ENCODE measurements at regions not wholly inside any gene's neighbourhood (a gene's known extent, or its start where the extent isn't known, plus 50 kb on each side); places are given as distances from the start of the nearest gene placed in this dataset.

DNA sequence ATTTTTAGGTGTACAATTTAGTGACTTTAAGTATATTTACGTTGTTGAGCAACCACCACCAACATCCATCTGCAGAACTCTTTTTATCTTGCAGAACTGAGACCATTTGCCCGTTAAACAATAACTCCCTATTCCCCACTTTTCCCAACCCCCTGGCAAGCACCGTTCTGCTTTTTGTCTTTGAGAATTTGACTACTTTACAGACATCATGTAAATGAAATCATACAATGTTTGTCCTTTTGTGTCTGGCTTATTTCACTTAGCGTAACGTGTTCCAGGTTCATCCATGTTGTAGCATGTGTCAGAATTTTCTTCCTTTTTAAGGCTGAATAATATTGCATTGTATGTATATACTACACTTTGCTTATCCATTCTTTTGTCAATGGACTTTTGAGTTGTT is 201.5 kb downstream of the DACT1 start:
- H3K4me1 Mint-ChIP-seq = no peaks in the 10 kb centered on the region
- no peaks in the 10 kb centered on the region for H3K4me1 ChIP-seq (ENCODE audit: control insufficient read depth in 2 of 2, insufficient read depth in 2 of 2, low read length in 2 of 2)
- no CpG with 5 or more reads among the region's 5 CpGs for WGBS (ENCODE audit: insufficient coverage)
- no peak overlapping the region for H3K4me3 ChIP-seq (ENCODE audit: control extremely low read depth in 1 of 5, extremely low read depth in 1 of 5, insufficient read depth in 1 of 5, low read depth in 2 of 5, low read length in 4 of 5)
- intact Hi-C loops (cut with micrococcal nuclease) = no loop called here
- ChIA-PET POLR2A (no interaction called here), CTCF (no interaction called here)
- H3K36me3 ChIP-seq (replicated peaks in 1 of 2; ENCODE audit: control extremely low read depth in 1 of 2, control insufficient read depth in 1 of 2, extremely low read depth in 1 of 2, insufficient read depth in 2 of 2, low read length in 1 of 2) = no peaks in the 10 kb centered on the region
- H3K27ac ChIP-seq (ENCODE audit: low read length in 2 of 2) = no peak overlapping the region
- H2AFZ ChIP-seq (ENCODE audit: insufficient read depth, low read depth, low read length, poor library complexity, severe bottlenecking) = no peak overlapping the region
- no peak overlapping the region for H3K9ac ChIP-seq (ENCODE audit: low read length)
- H3K27ac Mint-ChIP-seq = no peak overlapping the region
- no peaks in the 10 kb centered on the region for H3K9me3 ChIP-seq (ENCODE audit: control extremely low read depth in 1 of 3, control insufficient read depth in 2 of 3, insufficient read depth in 1 of 3, low read length in 2 of 3)
- TF ChIP-seq CTCF (IDR thresholded peaks at IDR 0.05) (no peak), EZH2 (IDR thresholded peaks at IDR 0.05; ENCODE audit: borderline replicate concordance, insufficient read depth, low read depth, low read length, poor library complexity, severe bottlenecking) (no peak)
- ATAC-seq (ENCODE audit: low read depth) (no peak), DNase-seq (no peak)
- H3K9me3 Mint-ChIP-seq (ENCODE audit: insufficient read depth) = peaks cover 7% of the 10 kb centered on the region
- H3K4me2 ChIP-seq (replicated peaks; ENCODE audit: low read depth, low read length, poor library complexity, severe bottlenecking) = no peak overlapping the region
- H4K20me1 ChIP-seq (ENCODE audit: control insufficient read depth, insufficient read depth, low read length, poor library complexity, severe bottlenecking) = no peaks in the 10 kb centered on the region
- H3K27me3 Mint-ChIP-seq = no peaks in the 10 kb centered on the region
- H3K27me3 ChIP-seq (replicated peaks in 1 of 4; ENCODE audit: control extremely low read depth in 1 of 4, control insufficient read depth in 3 of 4, insufficient read depth in 4 of 4, low read length in 3 of 4) = no peaks in the 10 kb centered on the region
- no peak overlapping the region for H3K4me3 Mint-ChIP-seq
- no peaks in the 10 kb centered on the region for H3K79me2 ChIP-seq (ENCODE audit: control insufficient read depth, insufficient read depth, low read length)

- H4K20me1 ChIP-seq (ENCODE audit: control insufficient read depth, insufficient read depth, low read length, poor library complexity, severe bottlenecking) = no peaks in the 10 kb centered on the region
- no peaks in the 10 kb centered on the region for H3K9me3 ChIP-seq (ENCODE audit: control extremely low read depth in 1 of 3, control insufficient read depth in 2 of 3, insufficient read depth in 1 of 3, low read length in 2 of 3)
- Mint-ChIP-seq H3K27me3 (no peaks in the 10 kb centered on the region), H3K4me3 (no peak overlapping the region), H3K9me3 (ENCODE audit: insufficient read depth) (no peaks in the 10 kb centered on the region), H3K4me1 (no peaks in the 10 kb centered on the region), H3K27ac (no peak overlapping the region)
- H3K4me3 ChIP-seq (ENCODE audit: control extremely low read depth in 1 of 5, extremely low read depth in 1 of 5, insufficient read depth in 1 of 5, low read depth in 2 of 5, low read length in 4 of 5) = no peak overlapping the region
- no peak for ATAC-seq (ENCODE audit: low read depth)
- intact Hi-C loops (cut with micrococcal nuclease) = no loop called here
- H3K4me1 ChIP-seq (ENCODE audit: control insufficient read depth in 2 of 2, insufficient read depth in 2 of 2, low read length in 2 of 2) = no peaks in the 10 kb centered on the region
- ChIA-PET CTCF (interaction anchor here (1.0 to 1.2 kb wide), 2 partner anchors 8 to 12 kb away, joined by 3 to 4 read pairs; no protein-coding TSS in a partner anchor), POLR2A (no interaction called here)
- no peaks in the 10 kb centered on the region for H3K27me3 ChIP-seq (replicated peaks in 1 of 4; ENCODE audit: control extremely low read depth in 1 of 4, control insufficient read depth in 3 of 4, insufficient read depth in 4 of 4, low read length in 3 of 4)
- no peaks in the 10 kb centered on the region for H3K79me2 ChIP-seq (ENCODE audit: control insufficient read depth, insufficient read depth, low read length)
- H3K36me3 ChIP-seq (replicated peaks in 1 of 2; ENCODE audit: control extremely low read depth in 1 of 2, control insufficient read depth in 1 of 2, extremely low read depth in 1 of 2, insufficient read depth in 2 of 2, low read length in 1 of 2) = no peaks in the 10 kb centered on the region
- H3K9ac ChIP-seq (ENCODE audit: low read length) = no peak overlapping the region
- TF ChIP-seq EZH2 (IDR thresholded peaks at IDR 0.05; ENCODE audit: borderline replicate concordance, insufficient read depth, low read depth, low read length, poor library complexity, severe bottlenecking) = no peak
- no peak for TF ChIP-seq CTCF (IDR thresholded peaks at IDR 0.05)
- no peak for DNase-seq
- WGBS (ENCODE audit: insufficient coverage) = no CpG with 5 or more reads among the region's 2 CpGs
- no peak overlapping the region for H3K27ac ChIP-seq (ENCODE audit: low read length in 2 of 2)
- no peak overlapping the region for H2AFZ ChIP-seq (ENCODE audit: insufficient read depth, low read depth, low read length, poor library complexity, severe bottlenecking)
- no peak overlapping the region for H3K4me2 ChIP-seq (replicated peaks; ENCODE audit: low read depth, low read length, poor library complexity, severe bottlenecking)
Measured at GRCh38 chr14:58844544-58844943, 206.8 kb downstream of the DACT1 start.

All from B cell (primary cell).